Endothelial cell of umbilical vein (primary cell): ENCODE measurements at regions not wholly inside any gene's neighbourhood (a gene's known extent, or its start where the extent isn't known, plus 50 kb on each side); places are given as distances from the start of the nearest gene placed in this dataset.

Experiments used
- BruUV-seq: library from RNA; stranded (reverse); fragments of 400-500 nt; replicated peaks from 2 replicates; lab custom pipeline; 2021; lab: Mats Ljungman, UMichigan
- CTCF ChIA-PET: fragments of 300-600, 350-600 bp; sonication (Branson Sonifier 250); formaldehyde crosslinking; loops from one replicate; lab custom pipeline; 2021; ENCODE audit warnings: antibody characterized with exemption, inconsistent platforms; lab: Charles Lee
- POLR2A ChIA-PET: fragments of 300-600, 350-600 bp; sonication (Branson Sonifier 250); formaldehyde crosslinking; loops from one replicate; lab custom pipeline; 2021; ENCODE audit warnings: antibody characterized with exemption, inconsistent platforms; lab: Charles Lee
- DNase-seq: peaks from one replicate; pipeline ENCODE4 v3.0.0-alpha.2; 2011; ENCODE audit warnings: low read depth, low spot score
- FAIRE-seq: peaks from 2 replicates; lab custom pipeline; 2011; peaks lifted over from hg19 to GRCh38; lab: Jason Lieb, UNC
- H2AFZ ChIP-seq: 2 replicates; pipeline ENCODE4 v1.6.0; 2012; ENCODE audit warnings: low read depth, low read length, control low read depth, inconsistent platforms
- H3K27ac ChIP-seq: 2 replicates; pipeline ENCODE4 v1.5.1; 2011; ENCODE audit warnings: low read depth, mild to moderate bottlenecking, control low read depth, low read length, moderate library complexity; ENCODE audit not compliant: insufficient read depth
- H3K27me3 ChIP-seq, 2 experiments: 2 replicates each; pipeline versions ENCODE4 v1.6.0 to v1.6.1; 2011; ENCODE audit warnings: low read length in 2 of 2, mixed read lengths in 1 of 2; ENCODE audit not compliant: control insufficient read depth in 2 of 2, insufficient read depth in 2 of 2
- H3K36me3 ChIP-seq, 2 experiments: 2 replicates in 1 of 2; 3 replicates in 1 of 2; pipeline ENCODE4 v1.5.1; 2011; ENCODE audit warnings: low read length in 2 of 2, mild to moderate bottlenecking in 1 of 2, moderate library complexity in 1 of 2; ENCODE audit not compliant: control insufficient read depth in 2 of 2, insufficient read depth in 2 of 2; ENCODE audit errors: extremely low read depth in 1 of 2
- H3K4me1 ChIP-seq: 3 replicates; pipeline ENCODE4 v1.5.1; 2011; ENCODE audit warnings: mild to moderate bottlenecking, low read length; ENCODE audit not compliant: control insufficient read depth, insufficient read depth; ENCODE audit errors: extremely low read depth
- H3K4me2 ChIP-seq: 2 replicates; pipeline ENCODE4 v1.6.1; 2011; ENCODE audit warnings: low read length, control low read depth, mixed read lengths; ENCODE audit not compliant: insufficient read depth
- H3K4me3 ChIP-seq, 3 experiments: fragments of 200-600 bp in 1 of 3; sonication (generic), shearing (Covaris generic) in 1 of 3; replicated peaks in 1 of 3; 2 replicates each; pipeline ENCODE4 v1.5.1; 2011 to 2016; ENCODE audit warnings: control low read depth in 3 of 3, low read length in 3 of 3, mild to moderate bottlenecking in 2 of 3, inconsistent platforms in 1 of 3, low read depth in 1 of 3, moderate library complexity in 1 of 3; ENCODE audit not compliant: insufficient read depth in 1 of 3
- H3K79me2 ChIP-seq: 2 replicates; pipeline ENCODE4 v1.6.0; 2012; ENCODE audit warnings: low read length, inconsistent platforms; ENCODE audit not compliant: control insufficient read depth, insufficient read depth
- H3K9ac ChIP-seq: replicated peaks from 2 replicates; pipeline ENCODE3; 2011; ENCODE audit warnings: low read length, control low read depth; ENCODE audit not compliant: insufficient read depth; ENCODE audit errors: extremely low read depth
- H3K9me1 ChIP-seq: replicated peaks from 3 replicates; pipeline ENCODE4 v1.6.0; 2011; ENCODE audit warnings: mild to moderate bottlenecking, low read length; ENCODE audit not compliant: control insufficient read depth, insufficient read depth; ENCODE audit errors: extremely low read depth
- H3K9me3 ChIP-seq: replicated peaks from 2 replicates; pipeline ENCODE4 v1.5.1; 2012; ENCODE audit warnings: low read length, inconsistent platforms; ENCODE audit not compliant: control insufficient read depth, insufficient read depth
- H4K20me1 ChIP-seq: replicated peaks from 2 replicates; pipeline ENCODE3; 2011; ENCODE audit warnings: mild to moderate bottlenecking, low read length; ENCODE audit not compliant: control insufficient read depth, insufficient read depth; ENCODE audit errors: extremely low read depth
- EZH2 ChIP-seq: IDR thresholded peaks from 2 replicates; pipeline ENCODE4 v1.6.1; 2012; ENCODE audit warnings: borderline replicate concordance, low read depth, mild to moderate bottlenecking, moderate library complexity, low read length, inconsistent platforms; ENCODE audit not compliant: severe bottlenecking
- FOS ChIP-seq: IDR thresholded peaks from 2 replicates; pipeline ENCODE4 v1.6.1; 2011; ENCODE audit warnings: mild to moderate bottlenecking, low read length, moderate library complexity, borderline replicate concordance; ENCODE audit not compliant: insufficient read depth
- POLR2A ChIP-seq: IDR thresholded peaks from 2 replicates; pipeline ENCODE4 v1.6.1; 2012; ENCODE audit warnings: low read depth, mild to moderate bottlenecking, control low read depth, low read length
- POLR2AphosphoS5 ChIP-seq: IDR thresholded peaks from 2 replicates; pipeline ENCODE4 v1.6.1; 2012; ENCODE audit warnings: low read depth, mild to moderate bottlenecking, control low read depth, low read length, moderate library complexity; ENCODE audit not compliant: insufficient read depth
- dilution Hi-C: fragments of 300-500 bp; cut with MboI; formaldehyde crosslinking; loops from one replicate; pipeline ENCODE4 v1.15.0; 2019; ENCODE audit warnings: low sequenced_read_pairs; ENCODE audit not compliant: extremely low pct_ligation_motif_present
- intact Hi-C: fragments of 100-400 bp; cut with micrococcal nuclease; formaldehyde crosslinking; loops from one replicate; pipeline ENCODE4 v1.10.0; 2022
- TF ChIP-seq, protein P1 (sequence below), 2 donors: IDR thresholded peaks; 1 replicate in 1 of 2; 2 replicates in 1 of 2; pipeline ENCODE4 v1.5.1; 2011; ENCODE audit warnings: low read length in 2 of 2, mild to moderate bottlenecking in 2 of 2, moderate library complexity in 2 of 2, control low read depth in 1 of 2, inconsistent platforms in 1 of 2, low read depth in 1 of 2; ENCODE audit not compliant: insufficient read depth in 1 of 2; ENCODE audit errors: extremely low read depth in 1 of 2

GRCh38 chr2:106582148-106583143 lies 95.3 kb downstream of the CD8B2 start:
- peak; percentile 91 for FAIRE-seq
- CTCF ChIA-PET: interaction anchor here (0.6 to 1.7 kb wide), 14 partner anchors 9 to 1038 kb away, joined by 3 to 11 read pairs (median 4); no protein-coding TSS in a partner anchor
- H3K4me3 ChIP-seq: peak overlapping the region in 1 of 3 experiments; percentile 44

More at GRCh38 chr2:106582148-106583143, 95.3 kb downstream of the CD8B2 start:
- Histone ChIP-seq H3K36me3 (no peaks in the 10 kb centered on the region), H3K4me1 (no peaks in the 10 kb centered on the region), H3K27ac (no peak overlapping the region), H4K20me1 (no peaks in the 10 kb centered on the region), H3K4me2 (peak overlapping the region; percentile 79), H3K9me3 (no peaks in the 10 kb centered on the region), H3K9me1 (no peaks in the 10 kb centered on the region), H2AFZ (peak overlapping the region; percentile 53), H3K9ac (no peak overlapping the region), H3K27me3 (no peaks in the 10 kb centered on the region), H3K79me2 (no peaks in the 10 kb centered on the region)
- intact Hi-C loops: loop anchor here (1.0 to 5.0 kb wide), 3 partner anchors 40 to 478 kb away; partner anchors contain the start of gene UXS1
- BruUV-seq: no TSS peak
- POLR2A ChIA-PET: no interaction called here
- dilution Hi-C loops: no loop called here
- DNase-seq: peak; percentile 74
- TF ChIP-seq, protein P1, sequence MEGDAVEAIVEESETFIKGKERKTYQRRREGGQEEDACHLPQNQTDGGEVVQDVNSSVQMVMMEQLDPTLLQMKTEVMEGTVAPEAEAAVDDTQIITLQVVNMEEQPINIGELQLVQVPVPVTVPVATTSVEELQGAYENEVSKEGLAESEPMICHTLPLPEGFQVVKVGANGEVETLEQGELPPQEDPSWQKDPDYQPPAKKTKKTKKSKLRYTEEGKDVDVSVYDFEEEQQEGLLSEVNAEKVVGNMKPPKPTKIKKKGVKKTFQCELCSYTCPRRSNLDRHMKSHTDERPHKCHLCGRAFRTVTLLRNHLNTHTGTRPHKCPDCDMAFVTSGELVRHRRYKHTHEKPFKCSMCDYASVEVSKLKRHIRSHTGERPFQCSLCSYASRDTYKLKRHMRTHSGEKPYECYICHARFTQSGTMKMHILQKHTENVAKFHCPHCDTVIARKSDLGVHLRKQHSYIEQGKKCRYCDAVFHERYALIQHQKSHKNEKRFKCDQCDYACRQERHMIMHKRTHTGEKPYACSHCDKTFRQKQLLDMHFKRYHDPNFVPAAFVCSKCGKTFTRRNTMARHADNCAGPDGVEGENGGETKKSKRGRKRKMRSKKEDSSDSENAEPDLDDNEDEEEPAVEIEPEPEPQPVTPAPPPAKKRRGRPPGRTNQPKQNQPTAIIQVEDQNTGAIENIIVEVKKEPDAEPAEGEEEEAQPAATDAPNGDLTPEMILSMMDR (IDR thresholded peaks at IDR 0.05; ENCODE audit: extremely low read depth in 1 of 2, insufficient read depth in 1 of 2, low read depth in 1 of 2, low read length in 2 of 2): peak; percentile 88
- TF ChIP-seq FOS (no peak), POLR2A (no peak), POLR2AphosphoS5 (no peak), EZH2 (no peak)
